ENCODE measurements at regions not wholly inside any gene's neighbourhood (a gene's known extent, or its start where the extent isn't known, plus 50 kb on each side); places are given as distances from the start of the nearest gene placed in this dataset.

- TF ChIP-seq EZH2 (IDR thresholded peaks at IDR 0.05) (no peak), POLR2AphosphoS5 (IDR thresholded peaks at IDR 0.05; ENCODE audit: borderline replicate concordance, low read depth, low read length) (no peak), FOXP2 (optimal IDR thresholded peaks at IDR 0.05; ENCODE audit: control extremely low read depth, extremely low read length, insufficient read depth) (no peak)
These were observed 172.3 kb downstream of the TGFB2 start for GRCh38 chr1:218517459-218517858.
